ENCODE measurements at regions not wholly inside any gene's neighbourhood (a gene's known extent, or its start where the extent isn't known, plus 50 kb on each side); places are given as distances from the start of the nearest gene placed in this dataset.

- no peaks in the 10 kb centered on the region for H3K9me3 ChIP-seq (replicated peaks in 1 of 3)
Measured at GRCh38 chr13:105232006-105232405, 1303.5 kb downstream of the EFNB2 start.

GRCh38 chr13:105231579-105231978 lies 1303.9 kb downstream of the EFNB2 start:
- 78 to 90% (median 89%) methylated on average over 2 of the region's 2 CpGs for WGBS, 4 donors
- Histone ChIP-seq H3K27me3 (no peaks in the 10 kb centered on the region), H3K4me1 (replicated peaks in 1 of 2) (no peaks in the 10 kb centered on the region), H3K27ac (no peak overlapping the region), H3K9me3 (replicated peaks in 1 of 3) (no peaks in the 10 kb centered on the region), H3K36me3 (replicated peaks in 1 of 2) (no peaks in the 10 kb centered on the region), H3K4me3 (no peak overlapping the region)
- TF ChIP-seq CTCF (IDR thresholded peaks at IDR 0.05), result no peak
- TF ChIP-seq POLR2A (IDR thresholded peaks at IDR 0.05), result no peak
- intact Hi-C loops (cut with DNase I), result no loop called here
- no peak for DNase-seq

More at GRCh38 chr13:105232006-105232405, 1303.5 kb downstream of the EFNB2 start:
- H3K36me3 ChIP-seq (replicated peaks in 1 of 2), result no peaks in the 10 kb centered on the region
- H3K27ac ChIP-seq, result no peak overlapping the region
- intact Hi-C loops (cut with DNase I), result no loop called here
- DNase-seq, result no peak
- no peaks in the 10 kb centered on the region for H3K4me1 ChIP-seq (replicated peaks in 1 of 2)
- no peaks in the 10 kb centered on the region for H3K27me3 ChIP-seq
- TF ChIP-seq POLR2A (IDR thresholded peaks at IDR 0.05) (no peak), CTCF (IDR thresholded peaks at IDR 0.05) (no peak)
- 80 to 86% (median 83%) methylated on average over 7 of the region's 7 CpGs for WGBS, 4 donors
- H3K4me3 ChIP-seq, result no peak overlapping the region

- Histone ChIP-seq H3K4me3 (no peak overlapping the region), H3K27me3 (no peaks in the 10 kb centered on the region), H3K9me3 (replicated peaks in 1 of 3) (no peaks in the 10 kb centered on the region), H3K4me1 (replicated peaks in 1 of 2) (no peaks in the 10 kb centered on the region), H3K36me3 (replicated peaks in 1 of 2) (no peaks in the 10 kb centered on the region), H3K27ac (no peak overlapping the region)
- 59 to 64% (median 61%) methylated on average over 4 of the region's 4 CpGs for WGBS, 4 donors
- intact Hi-C loops (cut with DNase I), result no loop called here
- TF ChIP-seq POLR2A (IDR thresholded peaks at IDR 0.05), result no peak
- TF ChIP-seq CTCF (IDR thresholded peaks at IDR 0.05), result no peak
- DNase-seq, result no peak
Measured at GRCh38 chr13:105220881-105221280, 1314.6 kb downstream of the EFNB2 start.

- no peak overlapping the region for H3K4me3 ChIP-seq
- DNase-seq, result no peak
- no peak overlapping the region for H3K27ac ChIP-seq
- no peaks in the 10 kb centered on the region for H3K4me1 ChIP-seq (replicated peaks in 1 of 2)
- no peaks in the 10 kb centered on the region for H3K27me3 ChIP-seq
- no peaks in the 10 kb centered on the region for H3K36me3 ChIP-seq (replicated peaks in 1 of 2)
- TF ChIP-seq POLR2A (IDR thresholded peaks at IDR 0.05), result no peak
- TF ChIP-seq CTCF (IDR thresholded peaks at IDR 0.05), result no peak
- H3K9me3 ChIP-seq (replicated peaks in 1 of 3), result no peaks in the 10 kb centered on the region
- intact Hi-C loops (cut with DNase I), result no loop called here
- WGBS, 4 donors, result 88 to 97% (median 93%) methylated on average over 8 of the region's 8 CpGs
Measured at GRCh38 chr13:105220063-105220462, 1315.4 kb downstream of the EFNB2 start.
